HG02943 (cell line): ENCODE measurements at regions not wholly inside any gene's neighbourhood (a gene's known extent, or its start where the extent isn't known, plus 50 kb on each side); places are given as distances from the start of the nearest gene placed in this dataset.
"Not testable (repeated sequence)": the region's sequence is repeated elsewhere in the genome, so short reads cannot be mapped to it uniquely, and the experiment has no call there.

ENCODE experiments used
- ATAC-seq: cut with Tn5 transposase; IDR thresholded peaks from one replicate; pipeline ENCODE4 v1.9.1; 2021; ENCODE audit warnings: mild to moderate bottlenecking, low read depth, moderate library complexity; ENCODE audit not compliant: unreplicated experiment

- ATAC-seq = not testable (repeated sequence)
These were observed 1451.9 kb downstream of the STIM2 start for GRCh38 chr4:28312497-28312896.

GRCh38 chr4:28313729-28314713, 1453.4 kb downstream of the STIM2 start:
- no peak for ATAC-seq

- no peak for ATAC-seq
These were observed 1456.6 kb downstream of the STIM2 start for GRCh38 chr4:28317221-28317620.

- no peak for ATAC-seq
These were observed 1473.6 kb downstream of the STIM2 start for GRCh38 chr4:28334249-28334648.

GRCh38 chr4:28341784-28342183, 1481.1 kb downstream of the STIM2 start:
- no peak for ATAC-seq

- no peak for ATAC-seq
These were observed 1489.8 kb downstream of the STIM2 start for GRCh38 chr4:28350485-28350884.

GRCh38 chr4:28351102-28351501, 1490.5 kb downstream of the STIM2 start:
- ATAC-seq = no peak

GRCh38 chr4:28351826-28352225, 1491.2 kb downstream of the STIM2 start:
- ATAC-seq = no peak

- ATAC-seq = no peak
These were observed 1494.4 kb downstream of the STIM2 start for GRCh38 chr4:28354880-28355656.

GRCh38 chr4:28357990-28358389, 1497.3 kb downstream of the STIM2 start:
- ATAC-seq = no peak

- ATAC-seq = no peak
These were observed 1498.0 kb downstream of the STIM2 start for GRCh38 chr4:28358606-28359005.

GRCh38 chr4:28360681-28361080, 1500.0 kb downstream of the STIM2 start:
- no peak for ATAC-seq

- ATAC-seq = no peak
These were observed 1501.5 kb downstream of the STIM2 start for GRCh38 chr4:28362169-28362568.

GRCh38 chr4:28369499-28369898, 1508.9 kb downstream of the STIM2 start:
- no peak for ATAC-seq

- no peak for ATAC-seq
These were observed 1512.5 kb downstream of the STIM2 start for GRCh38 chr4:28373191-28373590.

- ATAC-seq = no peak
These were observed 1513.0 kb downstream of the STIM2 start for GRCh38 chr4:28373601-28374000.

- no peak for ATAC-seq
These were observed 1517.6 kb downstream of the STIM2 start for GRCh38 chr4:28378109-28378830.

- ATAC-seq = no peak
These were observed 1525.2 kb downstream of the STIM2 start for GRCh38 chr4:28385801-28386200.

- ATAC-seq = no peak
These were observed 1526.1 kb downstream of the STIM2 start for GRCh38 chr4:28386776-28387175.

GRCh38 chr4:28388471-28388870, 1527.8 kb downstream of the STIM2 start:
- no peak for ATAC-seq

- ATAC-seq = no peak
These were observed 1531.2 kb downstream of the STIM2 start for GRCh38 chr4:28391877-28392276.
